GM18511 (cell line): ENCODE measurements at regions not wholly inside any gene's neighbourhood (a gene's known extent, or its start where the extent isn't known, plus 50 kb on each side); places are given as distances from the start of the nearest gene placed in this dataset.

Experiments used
- ATAC-seq: cut with Tn5 transposase; IDR thresholded peaks from one replicate; pipeline ENCODE4 v1.9.1; 2021; ENCODE audit warnings: mild to moderate bottlenecking, moderate library complexity; ENCODE audit not compliant: unreplicated experiment

- ATAC-seq, result no peak
These were observed 170.2 kb upstream of the TNP1 start for GRCh38 chr2:217030081-217030480.

GRCh38 chr2:217028128-217028527 is 168.3 kb upstream of the TNP1 start:
- no peak for ATAC-seq

GRCh38 chr2:217027414-217027813 is 167.6 kb upstream of the TNP1 start:
- no peak for ATAC-seq

- no peak for ATAC-seq
These were observed 166.7 kb upstream of the TNP1 start for GRCh38 chr2:217026569-217026968.

- ATAC-seq, result no peak
These were observed 166.3 kb upstream of the TNP1 start for GRCh38 chr2:217026161-217026560.

- no peak for ATAC-seq
These were observed 163.7 kb upstream of the TNP1 start for GRCh38 chr2:217023611-217024010.

- ATAC-seq, result no peak
These were observed 157.8 kb upstream of the TNP1 start for GRCh38 chr2:217017456-217018252.

GRCh38 chr2:217016796-217017419 is 157.0 kb upstream of the TNP1 start:
- ATAC-seq, result no peak

GRCh38 chr2:217014328-217015105 is 154.7 kb upstream of the TNP1 start:
- no peak for ATAC-seq

GRCh38 chr2:217013926-217014325 is 154.1 kb upstream of the TNP1 start:
- no peak for ATAC-seq

- no peak for ATAC-seq
These were observed 151.7 kb upstream of the TNP1 start for GRCh38 chr2:217011576-217011975.

- no peak for ATAC-seq
These were observed 150.3 kb upstream of the TNP1 start for GRCh38 chr2:217010173-217010572.

- no peak for ATAC-seq
These were observed 148.9 kb upstream of the TNP1 start for GRCh38 chr2:217008794-217009193.

- ATAC-seq, result no peak
These were observed 146.4 kb upstream of the TNP1 start for GRCh38 chr2:217006217-217006616.

GRCh38 chr2:217004656-217005055 is 144.8 kb upstream of the TNP1 start:
- ATAC-seq, result no peak

- ATAC-seq, result no peak
These were observed 141.9 kb upstream of the TNP1 start for GRCh38 chr2:217001740-217002139.

GRCh38 chr2:217000406-217000805 is 140.5 kb upstream of the TNP1 start:
- no peak for ATAC-seq

- no peak for ATAC-seq
These were observed 136.5 kb upstream of the TNP1 start for GRCh38 chr2:216996279-216996845.

GRCh38 chr2:216994353-216994854 is 134.5 kb upstream of the TNP1 start:
- ATAC-seq, result no peak

GRCh38 chr2:216992056-216992675 is 132.3 kb upstream of the TNP1 start:
- no peak for ATAC-seq

GRCh38 chr2:216991563-216991962 is 131.7 kb upstream of the TNP1 start:
- ATAC-seq, result no peak
